GM10266 (cell line): ENCODE measurements at regions not wholly inside any gene's neighbourhood (a gene's known extent, or its start where the extent isn't known, plus 50 kb on each side); places are given as distances from the start of the nearest gene placed in this dataset.

Experiments used
- DNase-seq: peaks from one replicate; pipeline ENCODE4 v3.0.0; 2012; ENCODE audit errors: extremely low spot score
- TF ChIP-seq, protein P1 (sequence below): IDR thresholded peaks from 2 replicates; pipeline ENCODE4 v1.5.1; 2012; ENCODE audit warnings: mild to moderate bottlenecking, low read depth; ENCODE audit not compliant: control insufficient read depth, insufficient read depth; ENCODE audit errors: missing control alignments

DNA sequence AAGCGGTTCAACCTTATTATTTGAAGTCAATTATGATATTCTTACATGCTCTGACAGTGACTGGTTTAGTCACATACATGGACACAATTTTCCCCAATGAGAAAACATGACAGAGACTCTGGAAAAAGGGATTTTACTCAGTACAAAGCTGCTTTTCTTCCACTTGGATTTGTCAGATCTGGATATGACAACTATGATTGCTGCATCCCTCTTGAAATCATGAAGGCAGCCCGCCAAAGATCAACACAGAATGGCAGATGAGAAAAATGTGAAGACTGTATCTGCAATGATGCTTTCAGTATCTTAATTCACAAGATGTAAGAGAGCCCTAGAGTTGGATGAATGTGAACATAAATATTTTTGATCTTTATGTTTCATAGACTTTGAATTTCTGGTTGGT, 439.6 kb downstream of the CDH8 start:
- TF ChIP-seq, protein P1, sequence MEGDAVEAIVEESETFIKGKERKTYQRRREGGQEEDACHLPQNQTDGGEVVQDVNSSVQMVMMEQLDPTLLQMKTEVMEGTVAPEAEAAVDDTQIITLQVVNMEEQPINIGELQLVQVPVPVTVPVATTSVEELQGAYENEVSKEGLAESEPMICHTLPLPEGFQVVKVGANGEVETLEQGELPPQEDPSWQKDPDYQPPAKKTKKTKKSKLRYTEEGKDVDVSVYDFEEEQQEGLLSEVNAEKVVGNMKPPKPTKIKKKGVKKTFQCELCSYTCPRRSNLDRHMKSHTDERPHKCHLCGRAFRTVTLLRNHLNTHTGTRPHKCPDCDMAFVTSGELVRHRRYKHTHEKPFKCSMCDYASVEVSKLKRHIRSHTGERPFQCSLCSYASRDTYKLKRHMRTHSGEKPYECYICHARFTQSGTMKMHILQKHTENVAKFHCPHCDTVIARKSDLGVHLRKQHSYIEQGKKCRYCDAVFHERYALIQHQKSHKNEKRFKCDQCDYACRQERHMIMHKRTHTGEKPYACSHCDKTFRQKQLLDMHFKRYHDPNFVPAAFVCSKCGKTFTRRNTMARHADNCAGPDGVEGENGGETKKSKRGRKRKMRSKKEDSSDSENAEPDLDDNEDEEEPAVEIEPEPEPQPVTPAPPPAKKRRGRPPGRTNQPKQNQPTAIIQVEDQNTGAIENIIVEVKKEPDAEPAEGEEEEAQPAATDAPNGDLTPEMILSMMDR: no peak
- DNase-seq: no peak

DNA sequence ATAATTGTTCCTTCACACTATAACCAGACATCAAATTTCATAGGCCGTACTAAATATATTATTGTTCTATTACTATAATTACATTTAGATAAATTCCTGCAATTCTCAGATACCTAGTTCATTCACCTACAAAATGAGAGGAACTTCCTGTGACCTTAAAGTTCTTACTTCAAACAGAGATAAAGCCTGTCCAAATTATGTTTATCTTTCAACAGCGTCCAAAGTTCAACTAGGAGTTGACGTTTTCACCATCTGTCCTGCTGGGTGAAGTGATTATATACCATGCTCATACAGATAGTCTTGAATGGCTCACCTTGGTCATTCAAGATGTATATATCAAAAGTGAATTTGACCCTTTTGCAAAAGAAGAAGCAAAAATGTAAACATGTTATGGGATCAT, 440.6 kb downstream of the CDH8 start:
- no peak for DNase-seq

DNA sequence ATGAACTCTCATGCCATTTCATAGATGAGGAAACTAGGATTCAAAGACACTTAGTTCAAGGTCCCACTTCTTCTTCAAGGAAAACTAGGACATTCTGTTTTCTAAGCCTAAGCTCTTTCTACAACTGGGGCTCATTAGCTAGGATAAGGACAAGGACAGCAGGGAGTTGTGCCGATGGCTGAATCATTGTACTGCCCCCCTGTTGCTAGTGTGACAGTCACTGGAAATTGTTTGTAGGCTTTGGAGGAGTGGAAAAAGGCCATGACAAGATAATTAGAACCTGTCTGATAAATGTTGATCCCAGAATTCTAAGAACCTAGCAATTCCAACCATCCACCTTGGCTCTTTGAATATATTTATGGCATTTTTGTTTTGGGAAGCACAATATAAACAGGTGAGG, 445.7 kb downstream of the CDH8 start:
- DNase-seq: no peak
- TF ChIP-seq, protein P1: no peak

More for the DNA sequence above, 440.6 kb downstream of the CDH8 start:
- TF ChIP-seq, protein P1: no peak

DNA sequence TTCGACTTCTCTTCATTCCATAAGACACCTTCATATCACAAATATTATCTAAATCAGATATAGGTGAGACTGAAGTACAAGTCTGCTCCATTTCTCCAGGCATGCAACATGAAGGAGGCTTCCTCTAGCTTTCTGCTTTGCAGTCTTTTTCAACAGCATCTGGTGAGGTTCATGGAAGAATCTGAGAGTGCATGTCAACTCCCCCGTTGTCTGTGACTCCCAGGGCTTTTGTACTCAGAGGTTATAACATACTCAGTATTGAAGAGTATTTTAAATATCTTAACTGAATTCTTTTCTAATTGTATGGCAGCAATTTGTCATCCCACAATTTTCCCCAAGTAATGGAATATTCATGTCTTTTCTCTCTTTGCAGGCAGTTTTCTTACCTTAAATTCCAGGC, 448.7 kb downstream of the CDH8 start:
- DNase-seq: no peak
- TF ChIP-seq, protein P1: no peak

DNA sequence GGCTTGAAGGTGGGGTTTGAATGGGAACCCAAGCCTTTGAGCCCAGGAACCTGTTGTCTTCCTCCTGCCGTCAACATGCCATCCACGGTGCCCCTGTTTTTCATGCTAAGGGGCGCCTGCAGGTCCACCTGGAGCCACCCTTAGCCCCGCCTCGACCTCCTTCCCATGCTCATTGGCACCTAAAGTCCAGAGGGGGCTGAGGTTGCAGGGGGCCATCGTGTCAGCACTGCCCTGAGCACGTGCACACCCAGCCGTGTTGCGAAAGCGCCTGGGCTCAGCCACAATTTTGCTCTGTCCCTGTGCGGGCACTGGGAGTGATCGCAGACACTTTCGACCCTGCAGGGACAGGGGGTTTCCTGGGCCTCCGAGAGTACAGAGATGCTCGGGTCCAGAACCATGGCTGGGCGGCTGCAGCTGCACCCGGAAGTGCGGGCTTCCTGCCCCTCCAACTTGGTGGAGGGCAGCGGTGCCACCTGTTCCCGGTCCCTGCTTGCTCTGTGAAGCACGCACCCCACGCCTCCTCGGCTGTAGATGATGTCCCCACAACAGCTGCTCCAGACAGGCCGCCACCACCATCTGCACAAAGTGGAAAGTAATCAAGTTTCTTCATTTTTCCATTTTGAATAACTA, 454.7 kb downstream of the CDH8 start:
- no peak for DNase-seq
- TF ChIP-seq, protein P1: no peak

DNA sequence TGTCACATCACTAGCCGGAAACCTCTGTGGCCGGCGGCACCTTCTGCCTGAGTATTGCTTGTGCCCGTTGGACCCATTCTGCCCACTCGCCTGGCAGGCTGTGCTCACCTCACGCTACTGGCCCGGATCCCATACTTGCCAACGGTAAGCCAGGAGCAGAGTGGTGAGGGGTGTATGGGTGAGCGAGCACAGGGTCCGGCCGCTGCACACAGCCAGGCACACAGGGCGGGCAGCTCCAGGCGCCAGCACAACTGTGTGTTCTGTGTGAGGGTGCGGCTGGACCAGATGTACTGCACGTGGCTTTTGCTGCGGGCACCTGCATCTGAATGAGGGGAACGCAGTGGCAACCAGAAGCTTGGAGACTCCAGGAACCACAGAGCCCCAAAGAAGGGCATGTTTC, 455.7 kb downstream of the CDH8 start:
- no peak for DNase-seq
- TF ChIP-seq, protein P1: no peak

DNA sequence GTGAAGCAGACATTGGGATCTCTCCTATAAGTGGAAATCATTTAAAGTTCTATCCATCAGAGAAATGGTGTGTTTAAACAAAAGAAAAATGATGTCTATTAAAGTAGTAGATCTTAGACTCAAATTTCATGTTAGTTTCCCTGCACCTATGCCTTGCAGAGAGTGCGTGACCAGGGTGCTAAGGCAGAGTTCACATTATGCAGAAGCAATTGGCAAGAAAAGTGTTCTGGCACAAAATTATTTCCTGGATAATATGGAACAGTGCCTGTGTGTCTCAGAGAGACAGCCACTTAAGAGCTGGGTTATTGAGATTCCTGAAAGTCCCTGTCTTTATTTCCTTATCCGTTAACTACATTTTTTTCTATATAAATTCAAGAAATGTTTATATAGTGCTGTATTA, 457.0 kb downstream of the CDH8 start:
- TF ChIP-seq, protein P1: no peak
- no peak for DNase-seq
